NT2/D1 (cell line): ENCODE measurements at regions not wholly inside any gene's neighbourhood (a gene's known extent, or its start where the extent isn't known, plus 50 kb on each side); places are given as distances from the start of the nearest gene placed in this dataset.

Experiments used
- SUZ12 ChIP-seq: IDR thresholded peaks from 2 replicates; pipeline ENCODE4 v1.6.1; 2011; ENCODE audit not compliant: insufficient read length, insufficient read depth; ENCODE audit errors: extremely low read depth
- YY1 ChIP-seq: IDR thresholded peaks from 2 replicates; pipeline ENCODE4 v1.6.1; 2011; ENCODE audit not compliant: insufficient read length, insufficient read depth
- ZNF274 ChIP-seq: IDR thresholded peaks from 2 replicates; pipeline ENCODE4 v1.6.1; 2011; ENCODE audit warnings: mild to moderate bottlenecking, low read depth, low read length

DNA sequence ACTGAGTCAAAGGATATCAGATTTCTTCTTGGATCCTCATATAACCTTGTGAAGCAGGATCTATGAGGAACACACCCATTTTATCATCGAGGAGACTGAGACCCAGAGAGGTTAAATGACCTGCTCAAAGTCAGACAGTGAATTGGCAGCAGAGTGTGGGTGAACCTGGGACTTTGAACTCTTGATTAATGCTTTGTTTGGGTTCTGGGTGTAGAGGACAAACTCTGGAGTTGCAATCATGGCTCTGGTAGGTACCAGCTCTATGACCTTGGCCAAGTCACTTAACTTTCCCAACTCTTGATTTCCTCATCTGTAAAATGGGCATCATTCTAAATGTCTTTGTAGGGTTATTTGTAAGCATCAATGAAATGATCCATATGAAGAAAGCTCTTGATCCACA lies 166.4 kb downstream of the HAPSTR1 start:
- TF ChIP-seq ZNF274 (no peak), SUZ12 (no peak), YY1 (no peak)
